K562 (cell line): ENCODE measurements at regions not wholly inside any gene's neighbourhood (a gene's known extent, or its start where the extent isn't known, plus 50 kb on each side); places are given as distances from the start of the nearest gene placed in this dataset.

Experiments used
- ATAC-seq: fragments of 200-7000 bp; cut with Tn5 transposase; 3 replicates; pipeline ENCODE4 v1.9.1; 2020; ENCODE audit warnings: moderate library complexity
- BruUV-seq: library from RNA; stranded (reverse); fragments of 400-500 nt; replicated peaks from 2 replicates; lab custom pipeline; 2021; lab: Mats Ljungman, UMichigan
- CTCF ChIA-PET: fragments of 300-600 bp; formaldehyde crosslinking; extraction: SDS; loops from one replicate; lab custom pipeline; 2021; ENCODE audit warnings: low intra/inter-chr PET ratio; lab: Yijun Ruan, JAX
- POLR2A ChIA-PET: fragments of 300-600, 350-650 bp; sonication (Branson Sonifier 250); formaldehyde crosslinking; extraction: SDS; loops from one replicate; lab custom pipeline; 2021; ENCODE audit warnings: antibody characterized with exemption, inconsistent platforms; lab: Yijun Ruan, JAX
- DNase-seq, 4 experiments: peaks; one replicate each; pipeline versions ENCODE4 v3.0.0 to v3.0.0-alpha.2; 2011 to 2018; ENCODE audit warnings: low spot score in 3 of 4, mixed read lengths in 3 of 4; ENCODE audit errors: extremely low read depth in 1 of 4
- FAIRE-seq: peaks from 2 replicates; lab custom pipeline; 2011; peaks lifted over from hg19 to GRCh38; lab: Jason Lieb, UNC
- H2AFZ ChIP-seq: 2 replicates; pipeline ENCODE4 v1.6.0; 2011; ENCODE audit warnings: low read depth, low read length, control low read depth, inconsistent platforms
- H3K27ac ChIP-seq: fragments of 200-600 bp; 3 replicates; pipeline ENCODE4 v1.8.0; 2011; ENCODE audit warnings: low read depth, mild to moderate bottlenecking, control low read depth, inconsistent platforms, low read length, moderate library complexity, mixed read lengths; ENCODE audit errors: extremely low read depth
- H3K27me3 ChIP-seq, 2 experiments: fragments of 300-600 bp in 1 of 2; 2 replicates in 1 of 2; 3 replicates in 1 of 2; pipeline versions ENCODE4 v1.6.0 to v1.8.0; 2011; ENCODE audit warnings: inconsistent platforms in 2 of 2, low read length in 2 of 2, mild to moderate bottlenecking in 1 of 2, mixed read lengths in 1 of 2, moderate library complexity in 1 of 2; ENCODE audit not compliant: control insufficient read depth in 2 of 2, insufficient read depth in 2 of 2
- H3K36me3 ChIP-seq: fragments of 300-600 bp; 3 replicates; pipeline ENCODE4 v1.8.0; 2011; ENCODE audit warnings: mild to moderate bottlenecking, low read length, inconsistent platforms; ENCODE audit not compliant: control insufficient read depth, insufficient read depth
- H3K4me1 ChIP-seq, 2 experiments: fragments of 200-600 bp in 1 of 2; replicated peaks in 1 of 2; 2 replicates in 1 of 2; 3 replicates in 1 of 2; pipeline versions ENCODE4 v1.5.1 to v1.8.0; 2011; ENCODE audit warnings: inconsistent platforms in 2 of 2, low read length in 2 of 2, mild to moderate bottlenecking in 1 of 2, mixed read lengths in 1 of 2, moderate library complexity in 1 of 2; ENCODE audit not compliant: control insufficient read depth in 2 of 2, insufficient read depth in 2 of 2
- H3K4me2 ChIP-seq: 2 replicates; pipeline ENCODE4 v1.6.1; 2011; ENCODE audit warnings: low read length, control low read depth, inconsistent platforms, mixed read lengths; ENCODE audit not compliant: insufficient read depth
- H3K4me3 ChIP-seq: fragments of 200-600 bp; sonication (generic), shearing (Covaris generic); 2 replicates; pipeline ENCODE4 v1.5.1; 2016; ENCODE audit warnings: control low read depth, inconsistent platforms
- H3K79me2 ChIP-seq: fragments of 200-600 bp; 3 replicates; pipeline ENCODE4 v1.8.0; 2011; ENCODE audit warnings: low read length, inconsistent platforms; ENCODE audit not compliant: control insufficient read depth, insufficient read depth
- H3K9ac ChIP-seq, 2 experiments: 2 replicates each; pipeline versions ENCODE4 v1.6.0 to v1.6.1; 2011; ENCODE audit warnings: low read depth in 2 of 2, low read length in 2 of 2, control low read depth in 1 of 2, inconsistent platforms in 1 of 2, mild to moderate bottlenecking in 1 of 2, mixed read lengths in 1 of 2; ENCODE audit not compliant: insufficient read depth in 1 of 2
- H3K9me1 ChIP-seq: one replicate; pipeline ENCODE4 v1.6.0; 2011; ENCODE audit warnings: inconsistent platforms, mild to moderate bottlenecking, low read length, moderate library complexity; ENCODE audit not compliant: control insufficient read depth, insufficient read depth
- H3K9me3 ChIP-seq: replicated peaks from 2 replicates; pipeline ENCODE4 v1.5.1; 2011; ENCODE audit warnings: low read depth, low read length, inconsistent platforms; ENCODE audit not compliant: control insufficient read depth, insufficient read depth
- H4K20me1 ChIP-seq: replicated peaks from 2 replicates; pipeline ENCODE4 v1.6.1; 2011; ENCODE audit warnings: low read length, inconsistent platforms, mixed read lengths; ENCODE audit not compliant: control insufficient read depth, insufficient read depth
- BACH1 ChIP-seq: fragments of 200-800 bp; sonication (Bioruptor generic); IDR thresholded peaks from 2 replicates; pipeline ENCODE4 v1.6.1; 2016; ENCODE audit warnings: missing genetic modification characterization, missing compliant biosample characterization
- BRCA1 ChIP-seq, 2 experiments: fragments of 450-650 bp in 1 of 2; sonication (generic) in 1 of 2; formaldehyde crosslinking in 1 of 2; IDR thresholded peaks; 2 replicates each; pipeline versions ENCODE4 v1.5.0 to v1.6.1; 2017 to 2020; ENCODE audit warnings: mild to moderate bottlenecking in 1 of 2, missing genetic modification reagents in 1 of 2
- DLX4 ChIP-seq: fragments of 250-450 bp; sonication (Bioruptor Pico); IDR thresholded peaks from 2 replicates; pipeline ENCODE4 v1.6.1; 2021; ENCODE audit warnings: mild to moderate bottlenecking
- EP400 ChIP-seq: fragments of 450-650 bp; IDR thresholded peaks from 2 replicates; pipeline ENCODE4 v1.6.1; 2017; ENCODE audit warnings: antibody characterized with exemption, mild to moderate bottlenecking, moderate library complexity
- MAFF ChIP-seq: IDR thresholded peaks from 2 replicates; pipeline ENCODE4 v1.6.1; 2012; ENCODE audit warnings: low read length, improper control_type of control experiment
- NONO ChIP-seq, 2 experiments: fragments of 200-400 bp in 1 of 2; fragments of 450-650 bp in 1 of 2; formaldehyde crosslinking in 1 of 2; IDR thresholded peaks; 2 replicates each; pipeline ENCODE4 v1.6.1; 2017; ENCODE audit warnings: low read depth in 2 of 2, mild to moderate bottlenecking in 2 of 2, moderate library complexity in 2 of 2, low read length in 1 of 2
- PTTG1 ChIP-seq: fragments of 450-650 bp; IDR thresholded peaks from 2 replicates; pipeline ENCODE4 v1.6.1; 2016; ENCODE audit warnings: low read depth, mild to moderate bottlenecking, missing genetic modification characterization, missing compliant biosample characterization
- RAD21 ChIP-seq, 2 experiments: fragments of 250-450 bp in 1 of 2; fragments of 450-650 bp in 1 of 2; sonication (Bioruptor Pico) in 1 of 2; formaldehyde crosslinking in 1 of 2; IDR thresholded peaks in 1 of 2; conservative IDR thresholded peaks in 1 of 2; 2 replicates each; pipeline versions ENCODE4 v1.4.0 to v1.8.0; 2020 to 2022; ENCODE audit warnings: mild to moderate bottlenecking in 2 of 2, moderate library complexity in 1 of 2
- RNF2 ChIP-seq: sonication (generic); IDR thresholded peaks from 2 replicates; pipeline ENCODE4 v1.6.1; 2016
- SP2 ChIP-seq: IDR thresholded peaks from 2 replicates; pipeline ENCODE4 v1.6.1; 2011; ENCODE audit warnings: mild to moderate bottlenecking, low read depth, low read length, moderate library complexity; ENCODE audit not compliant: poor library complexity, severe bottlenecking; ENCODE audit errors: extremely low read depth
- TARDBP ChIP-seq: fragments of 450-650 bp; IDR thresholded peaks from 2 replicates; pipeline ENCODE4 v1.6.1; 2016
- TRIM24 ChIP-seq, 2 experiments: fragments of 450-650 bp; IDR thresholded peaks; 2 replicates each; pipeline ENCODE4 v1.6.1; 2016
- ZNF12 ChIP-seq: sonication (generic); formaldehyde crosslinking; IDR thresholded peaks from 2 replicates; pipeline ENCODE4 v1.4.0; 2020; ENCODE audit warnings: mild to moderate bottlenecking, missing genetic modification reagents
- WGBS: fragments of 100-300 bp; shearing (Covaris generic); methylation state at CpG from one replicate; pipeline ENCODE4 v1.1.6; 2016; ENCODE audit warnings: low coverage, mixed read lengths; ENCODE audit not compliant: insufficient coverage; ENCODE audit errors: missing lambda C conversion rate; 5-methylcytosine and 5-hydroxymethylcytosine counted together
- in situ Hi-C: fragments of 300-500 bp; cut with MboI; formaldehyde crosslinking; loops from 4 replicates; pipeline ENCODE4 v1.15.0; 2018; ENCODE audit warnings: inconsistent platforms, mixed read lengths
- intact Hi-C: fragments of 100-400 bp; cut with micrococcal nuclease; formaldehyde crosslinking; loops from 2 replicates; pipeline ENCODE4 v1.14.2; 2022
- TF ChIP-seq, protein P1 (sequence below): fragments of 250-450 bp; sonication (Bioruptor Pico); IDR thresholded peaks from 2 replicates; pipeline ENCODE4 v1.4.0; 2020
- TF ChIP-seq, protein P2 (sequence below): sonication (generic); formaldehyde crosslinking; IDR thresholded peaks from 2 replicates; pipeline ENCODE4 v1.8.1; 2023; ENCODE audit warnings: mild to moderate bottlenecking, missing genetic modification reagents

- ChIA-PET POLR2A (interaction anchor here (0.7 to 2.0 kb wide), 3 partner anchors 15 to 693 kb away, joined by 3 to 6 read pairs (median 3); no protein-coding TSS in a partner anchor), CTCF (no interaction called here)
- in situ Hi-C loops = no loop called here
- no TSS peak for BruUV-seq
- ATAC-seq (no peak), DNase-seq (no peak), FAIRE-seq (no peak)
- Histone ChIP-seq H3K9me1 (no peaks in the 10 kb centered on the region), H3K79me2 (peaks cover 22% of the 10 kb centered on the region; the same call in 2 of the 3 replicates), H3K4me2 (no peak overlapping the region), H3K36me3 (peaks cover 61% of the 10 kb centered on the region; the same call in 2 of the 3 replicates), H3K27me3 (no peaks in the 10 kb centered on the region), H3K27ac (no peak overlapping the region), H3K4me3 (no peak overlapping the region), H2AFZ (no peak overlapping the region), H3K9ac (no peak overlapping the region), H3K4me1 (no peaks in the 10 kb centered on the region; a peak in 1 of 5 replicates), H4K20me1 (no peaks in the 10 kb centered on the region), H3K9me3 (no peaks in the 10 kb centered on the region)
- intact Hi-C loops = no loop called here
- 98% methylated on average over 19 of the region's 21 CpGs for WGBS
- no peak for TF ChIP-seq TRIM24 (IDR thresholded peaks at IDR 0.05)
- no peak for TF ChIP-seq RNF2
- no peak for TF ChIP-seq EP400
- TF ChIP-seq PTTG1 (tag) = no peak
- no peak for TF ChIP-seq DLX4
- TF ChIP-seq SP2 = no peak
- no peak for TF ChIP-seq BRCA1 (IDR thresholded peaks at IDR 0.05)
- TF ChIP-seq BRCA1 (CRISPR knock-in tag; IDR thresholded peaks at IDR 0.05) = no peak
- TF ChIP-seq, protein P1, sequence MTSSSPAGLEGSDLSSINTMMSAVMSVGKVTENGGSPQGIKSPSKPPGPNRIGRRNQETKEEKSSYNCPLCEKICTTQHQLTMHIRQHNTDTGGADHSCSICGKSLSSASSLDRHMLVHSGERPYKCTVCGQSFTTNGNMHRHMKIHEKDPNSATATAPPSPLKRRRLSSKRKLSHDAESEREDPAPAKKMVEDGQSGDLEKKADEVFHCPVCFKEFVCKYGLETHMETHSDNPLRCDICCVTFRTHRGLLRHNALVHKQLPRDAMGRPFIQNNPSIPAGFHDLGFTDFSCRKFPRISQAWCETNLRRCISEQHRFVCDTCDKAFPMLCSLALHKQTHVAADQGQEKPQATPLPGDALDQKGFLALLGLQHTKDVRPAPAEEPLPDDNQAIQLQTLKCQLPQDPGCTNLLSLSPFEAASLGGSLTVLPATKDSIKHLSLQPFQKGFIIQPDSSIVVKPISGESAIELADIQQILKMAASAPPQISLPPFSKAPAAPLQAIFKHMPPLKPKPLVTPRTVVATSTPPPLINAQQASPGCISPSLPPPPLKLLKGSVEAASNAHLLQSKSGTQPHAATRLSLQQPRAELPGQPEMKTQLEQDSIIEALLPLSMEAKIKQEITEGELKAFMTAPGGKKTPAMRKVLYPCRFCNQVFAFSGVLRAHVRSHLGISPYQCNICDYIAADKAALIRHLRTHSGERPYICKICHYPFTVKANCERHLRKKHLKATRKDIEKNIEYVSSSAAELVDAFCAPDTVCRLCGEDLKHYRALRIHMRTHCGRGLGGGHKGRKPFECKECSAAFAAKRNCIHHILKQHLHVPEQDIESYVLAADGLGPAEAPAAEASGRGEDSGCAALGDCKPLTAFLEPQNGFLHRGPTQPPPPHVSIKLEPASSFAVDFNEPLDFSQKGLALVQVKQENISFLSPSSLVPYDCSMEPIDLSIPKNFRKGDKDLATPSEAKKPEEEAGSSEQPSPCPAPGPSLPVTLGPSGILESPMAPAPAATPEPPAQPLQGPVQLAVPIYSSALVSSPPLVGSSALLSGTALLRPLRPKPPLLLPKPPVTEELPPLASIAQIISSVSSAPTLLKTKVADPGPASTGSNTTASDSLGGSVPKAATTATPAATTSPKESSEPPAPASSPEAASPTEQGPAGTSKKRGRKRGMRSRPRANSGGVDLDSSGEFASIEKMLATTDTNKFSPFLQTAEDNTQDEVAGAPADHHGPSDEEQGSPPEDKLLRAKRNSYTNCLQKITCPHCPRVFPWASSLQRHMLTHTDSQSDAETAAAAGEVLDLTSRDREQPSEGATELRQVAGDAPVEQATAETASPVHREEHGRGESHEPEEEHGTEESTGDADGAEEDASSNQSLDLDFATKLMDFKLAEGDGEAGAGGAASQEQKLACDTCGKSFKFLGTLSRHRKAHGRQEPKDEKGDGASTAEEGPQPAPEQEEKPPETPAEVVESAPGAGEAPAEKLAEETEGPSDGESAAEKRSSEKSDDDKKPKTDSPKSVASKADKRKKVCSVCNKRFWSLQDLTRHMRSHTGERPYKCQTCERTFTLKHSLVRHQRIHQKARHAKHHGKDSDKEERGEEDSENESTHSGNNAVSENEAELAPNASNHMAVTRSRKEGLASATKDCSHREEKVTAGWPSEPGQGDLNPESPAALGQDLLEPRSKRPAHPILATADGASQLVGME (CRISPR knock-in tag) = no peak
- no peak for TF ChIP-seq NONO (IDR thresholded peaks at IDR 0.05; ENCODE audit: low read depth in 2 of 2, low read length in 1 of 2)
- TF ChIP-seq, protein P2, sequence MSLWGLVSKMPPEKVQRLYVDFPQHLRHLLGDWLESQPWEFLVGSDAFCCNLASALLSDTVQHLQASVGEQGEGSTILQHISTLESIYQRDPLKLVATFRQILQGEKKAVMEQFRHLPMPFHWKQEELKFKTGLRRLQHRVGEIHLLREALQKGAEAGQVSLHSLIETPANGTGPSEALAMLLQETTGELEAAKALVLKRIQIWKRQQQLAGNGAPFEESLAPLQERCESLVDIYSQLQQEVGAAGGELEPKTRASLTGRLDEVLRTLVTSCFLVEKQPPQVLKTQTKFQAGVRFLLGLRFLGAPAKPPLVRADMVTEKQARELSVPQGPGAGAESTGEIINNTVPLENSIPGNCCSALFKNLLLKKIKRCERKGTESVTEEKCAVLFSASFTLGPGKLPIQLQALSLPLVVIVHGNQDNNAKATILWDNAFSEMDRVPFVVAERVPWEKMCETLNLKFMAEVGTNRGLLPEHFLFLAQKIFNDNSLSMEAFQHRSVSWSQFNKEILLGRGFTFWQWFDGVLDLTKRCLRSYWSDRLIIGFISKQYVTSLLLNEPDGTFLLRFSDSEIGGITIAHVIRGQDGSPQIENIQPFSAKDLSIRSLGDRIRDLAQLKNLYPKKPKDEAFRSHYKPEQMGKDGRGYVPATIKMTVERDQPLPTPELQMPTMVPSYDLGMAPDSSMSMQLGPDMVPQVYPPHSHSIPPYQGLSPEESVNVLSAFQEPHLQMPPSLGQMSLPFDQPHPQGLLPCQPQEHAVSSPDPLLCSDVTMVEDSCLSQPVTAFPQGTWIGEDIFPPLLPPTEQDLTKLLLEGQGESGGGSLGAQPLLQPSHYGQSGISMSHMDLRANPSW (CRISPR knock-in tag) = no peak
- no peak for TF ChIP-seq MAFF
- no peak for TF ChIP-seq TARDBP
- no peak for TF ChIP-seq BACH1 (tag)
- TF ChIP-seq RAD21 (CRISPR knock-in tag; conservative IDR thresholded peaks at IDR 0.05 in 1 of 2, IDR thresholded peaks at IDR 0.05 in 1 of 2) = no peak
- TF ChIP-seq ZNF12 (CRISPR knock-in tag) = no peak
These were observed 64.3 kb downstream of the GPX5 start for GRCh38 chr6:28589957-28590349.
